ENCODE measurements at regions not wholly inside any gene's neighbourhood (a gene's known extent, or its start where the extent isn't known, plus 50 kb on each side); places are given as distances from the start of the nearest gene placed in this dataset.

DNA sequence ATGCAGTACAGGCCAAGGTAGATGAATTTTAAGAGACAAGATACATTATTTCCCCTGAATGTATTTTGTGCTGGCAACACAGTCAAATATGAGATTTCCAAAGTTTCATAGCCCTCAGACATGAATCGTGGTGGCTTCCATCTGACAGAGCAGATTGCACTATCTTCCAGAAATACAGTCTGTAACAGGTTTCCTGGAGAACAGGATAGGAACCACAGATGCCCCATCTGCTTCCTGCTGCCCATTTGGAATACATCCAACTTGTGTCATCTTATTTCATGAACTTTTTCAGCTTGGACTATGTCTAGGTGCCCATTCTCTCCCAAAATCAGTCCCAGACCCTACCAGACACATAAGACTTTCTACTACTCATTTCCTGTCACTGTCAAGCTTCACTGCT, 426.0 kb downstream of the KIF16B start:
- H3K4me3 ChIP-seq (ENCODE audit: insufficient read depth, low read depth, low read length), result no peak overlapping the region
- no CpG with 5 or more reads among the region's 1 CpG for WGBS, 2 experiments (ENCODE audit: extremely low coverage in 2 of 2, insufficient read length in 1 of 2)
- ATAC-seq (ENCODE audit: low read depth) (no peak), DNase-seq (no peak)
- no peak overlapping the region for H4K5ac ChIP-seq (ENCODE audit: low read depth, low read length)
- ChIA-PET CTCF (no interaction called here), POLR2A (ENCODE audit: unreplicated experiment) (no interaction called here)
- no peaks in the 10 kb centered on the region for H4K20me1 ChIP-seq (ENCODE audit: insufficient read depth, low read length)
- intact Hi-C loops (cut with micrococcal nuclease), result no loop called here
- H3K4me1 ChIP-seq (ENCODE audit: control insufficient read depth, insufficient read depth, low read length), result no peaks in the 10 kb centered on the region
- TF ChIP-seq NFE2L2 (IDR thresholded peaks at IDR 0.05; ENCODE audit: low read depth, low read length) (no peak), SMC3 (IDR thresholded peaks at IDR 0.05; ENCODE audit: low read depth, low read length) (no peak), FOS (IDR thresholded peaks at IDR 0.05; ENCODE audit: low read depth, low read length) (no peak), ELK1 (IDR thresholded peaks at IDR 0.05; ENCODE audit: borderline replicate concordance, low read depth, low read length) (no peak), RAD21 (IDR thresholded peaks at IDR 0.05; ENCODE audit: low read length) (no peak), CTCF (conservative IDR thresholded peaks at IDR 0.05; ENCODE audit: low read depth, low read length) (no peak), RFX5 (IDR thresholded peaks at IDR 0.05; ENCODE audit: low read depth, low read length) (no peak), CHD1 (IDR thresholded peaks at IDR 0.05; ENCODE audit: low read depth, low read length) (no peak), RCOR1 (IDR thresholded peaks at IDR 0.05; ENCODE audit: insufficient replicate concordance, low read length) (no peak), MXI1 (IDR thresholded peaks at IDR 0.05; ENCODE audit: borderline replicate concordance, low read depth, low read length) (no peak), MAFK (IDR thresholded peaks at IDR 0.05; ENCODE audit: low read depth, low read length) (no peak), MAZ (IDR thresholded peaks at IDR 0.05; ENCODE audit: borderline replicate concordance, low read depth, low read length) (no peak), CEBPB (IDR thresholded peaks at IDR 0.05; ENCODE audit: low read depth, low read length) (no peak), POLR2A (IDR thresholded peaks at IDR 0.05; ENCODE audit: low read depth, low read length) (no peak)
- TF ChIP-seq, protein P1, sequence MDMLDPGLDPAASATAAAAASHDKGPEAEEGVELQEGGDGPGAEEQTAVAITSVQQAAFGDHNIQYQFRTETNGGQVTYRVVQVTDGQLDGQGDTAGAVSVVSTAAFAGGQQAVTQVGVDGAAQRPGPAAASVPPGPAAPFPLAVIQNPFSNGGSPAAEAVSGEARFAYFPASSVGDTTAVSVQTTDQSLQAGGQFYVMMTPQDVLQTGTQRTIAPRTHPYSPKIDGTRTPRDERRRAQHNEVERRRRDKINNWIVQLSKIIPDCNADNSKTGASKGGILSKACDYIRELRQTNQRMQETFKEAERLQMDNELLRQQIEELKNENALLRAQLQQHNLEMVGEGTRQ (IDR thresholded peaks at IDR 0.05; ENCODE audit: low read depth, low read length), result no peak
- no peak overlapping the region for H3K9ac ChIP-seq (ENCODE audit: low read depth, low read length)
- H3K23ac ChIP-seq (ENCODE audit: low read depth, low read length), result no peak overlapping the region
- H4K91ac ChIP-seq (ENCODE audit: insufficient read depth, low read depth, low read length), result no peak overlapping the region
- no peak overlapping the region for H3K56ac ChIP-seq (ENCODE audit: extremely low read depth, insufficient read depth, low read length)
- no peak overlapping the region for H2BK15ac ChIP-seq (ENCODE audit: low read depth, low read length)
- no peak overlapping the region for H4K8ac ChIP-seq (ENCODE audit: low read depth in 2 of 2, low read length in 2 of 2)
- H3K4me2 ChIP-seq (ENCODE audit: low read depth, low read length), result no peak overlapping the region
- in situ Hi-C loops (cut with MboI; ENCODE audit: low sequenced_read_pairs), result no loop called here
- no peak overlapping the region for H2BK20ac ChIP-seq (ENCODE audit: low read depth, low read length)
- H3K9me1 ChIP-seq (ENCODE audit: insufficient read depth, low read length), result no peaks in the 10 kb centered on the region
- no peaks in the 10 kb centered on the region for H3K79me1 ChIP-seq (ENCODE audit: low read depth in 1 of 2, low read length in 2 of 2)
- H2AFZ ChIP-seq (replicated peaks; ENCODE audit: low read length, poor library complexity), result no peak overlapping the region
- H3K18ac ChIP-seq (ENCODE audit: low read depth, low read length), result no peak overlapping the region
- H3K27me3 ChIP-seq (ENCODE audit: control insufficient read depth, insufficient read depth, low read length), result no peaks in the 10 kb centered on the region
- H2BK120ac ChIP-seq (ENCODE audit: low read depth, low read length), result no peak overlapping the region
- no TSS peak for BruUV-seq (replicated peaks)
- H3K27ac ChIP-seq (ENCODE audit: insufficient read depth, low read length), result no peak overlapping the region
- H2AK9ac ChIP-seq (replicated peaks; ENCODE audit: low read depth, low read length, poor library complexity), result no peak overlapping the region
- H3K36me3 ChIP-seq (ENCODE audit: control insufficient read depth, insufficient read depth, low read length), result no peaks in the 10 kb centered on the region
- no peak overlapping the region for H2BK5ac ChIP-seq (ENCODE audit: low read depth, low read length, poor library complexity, severe bottlenecking)
- peaks cover 2% of the 10 kb centered on the region for H3K9me3 ChIP-seq (ENCODE audit: control insufficient read depth, insufficient read depth, low read length)
- H3K4ac ChIP-seq (ENCODE audit: low read depth, low read length), result no peak overlapping the region
- no peak overlapping the region for H2AK5ac ChIP-seq (ENCODE audit: low read depth, low read length)
- dilution Hi-C loops (cut with HindIII; ENCODE audit: low sequenced_read_pairs, unreplicated experiment), result no loop called here
- no peak overlapping the region for H3K14ac ChIP-seq (replicated peaks; ENCODE audit: low read depth, low read length)
